Testis (tissue), 2 donors: ENCODE measurements at regions not wholly inside any gene's neighbourhood (a gene's known extent, or its start where the extent isn't known, plus 50 kb on each side); places are given as distances from the start of the nearest gene placed in this dataset.
"Not testable (repeated sequence)": the region's sequence is repeated elsewhere in the genome, so short reads cannot be mapped to it uniquely, and the experiment has no call there.

Experiments used
- DNase-seq: peaks from one replicate; pipeline ENCODE4 v3.0.0-alpha.2; 2019
- H3K27ac ChIP-seq, 2 donors: fragments of 200-600 bp; sonication (generic); one replicate each; pipeline ENCODE4 v1.5.1; 2019
- H3K27me3 ChIP-seq: fragments of 200-600 bp; sonication (generic); one replicate; pipeline ENCODE4 v1.5.1; 2019
- H3K36me3 ChIP-seq: fragments of 200-600 bp; sonication (generic); one replicate; pipeline ENCODE4 v1.5.1; 2017; ENCODE audit warnings: low read depth; ENCODE audit errors: missing control alignments
- H3K4me1 ChIP-seq: fragments of 200-600 bp; sonication (generic); one replicate; pipeline ENCODE4 v1.5.1; 2019
- H3K4me3 ChIP-seq, 2 donors: fragments of 200-600 bp; sonication (generic); one replicate each; pipeline ENCODE4 v1.5.1; 2017 to 2019
- H3K9me3 ChIP-seq: fragments of 200-600 bp; sonication (generic); one replicate; pipeline ENCODE4 v1.5.1; 2017
- POLR2A ChIP-seq: fragments of 450-650 bp; IDR thresholded peaks from one replicate; pipeline ENCODE4 v1.6.1; 2017; ENCODE audit warnings: antibody characterized with exemption, mild to moderate bottlenecking, moderate library complexity
- WGBS, 2 donors: methylation state at CpG; one replicate each; pipeline ENCODE4 v1.1.5; 2018; 5-methylcytosine and 5-hydroxymethylcytosine counted together
- intact Hi-C: fragments of 100-400 bp; cut with DNase I; formaldehyde crosslinking; loops from one replicate; pipeline ENCODE4 v1.15.1; 2023; ENCODE audit warnings: low total_unique reads
- TF ChIP-seq, protein P1 (sequence below), 3 experiments: fragments of 450-650 bp in 2 of 3; fragments of 200-600 bp in 1 of 3; sonication (generic) in 1 of 3; IDR thresholded peaks; one replicate each; pipeline ENCODE4 v1.5.1; 2016 to 2019; ENCODE audit warnings: antibody characterized with exemption in 3 of 3, mild to moderate bottlenecking in 2 of 3, moderate library complexity in 1 of 3

DNA sequence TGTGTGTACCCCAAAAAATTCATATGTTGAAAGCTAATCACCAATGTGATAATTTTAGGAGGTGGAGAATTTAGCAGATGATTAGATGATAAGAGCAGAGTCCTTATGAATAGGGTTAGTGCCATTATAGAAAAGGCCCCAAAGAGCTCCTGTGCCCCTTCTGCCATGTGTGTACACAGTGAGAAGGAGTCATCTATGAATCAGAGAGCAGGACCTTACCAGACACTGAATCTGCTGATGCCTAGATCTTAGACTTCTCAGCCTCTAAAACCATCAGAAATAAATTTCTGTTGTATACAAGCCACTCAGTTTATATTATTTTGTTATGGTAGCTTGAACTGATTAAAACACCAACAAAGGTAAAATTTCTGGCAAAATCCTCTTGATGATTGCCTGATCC is 560.0 kb upstream of the CDH2 start:
- DNase-seq, result no peak
- intact Hi-C loops, result no loop called here
- H3K27ac ChIP-seq, result no peak overlapping the region
- no peak overlapping the region for H3K4me3 ChIP-seq
- H3K36me3 ChIP-seq, result no peaks in the 10 kb centered on the region
- H3K27me3 ChIP-seq, result no peaks in the 10 kb centered on the region
- H3K4me1 ChIP-seq, result peaks cover 3% of the 10 kb centered on the region
- no peaks in the 10 kb centered on the region for H3K9me3 ChIP-seq
- TF ChIP-seq, protein P1, sequence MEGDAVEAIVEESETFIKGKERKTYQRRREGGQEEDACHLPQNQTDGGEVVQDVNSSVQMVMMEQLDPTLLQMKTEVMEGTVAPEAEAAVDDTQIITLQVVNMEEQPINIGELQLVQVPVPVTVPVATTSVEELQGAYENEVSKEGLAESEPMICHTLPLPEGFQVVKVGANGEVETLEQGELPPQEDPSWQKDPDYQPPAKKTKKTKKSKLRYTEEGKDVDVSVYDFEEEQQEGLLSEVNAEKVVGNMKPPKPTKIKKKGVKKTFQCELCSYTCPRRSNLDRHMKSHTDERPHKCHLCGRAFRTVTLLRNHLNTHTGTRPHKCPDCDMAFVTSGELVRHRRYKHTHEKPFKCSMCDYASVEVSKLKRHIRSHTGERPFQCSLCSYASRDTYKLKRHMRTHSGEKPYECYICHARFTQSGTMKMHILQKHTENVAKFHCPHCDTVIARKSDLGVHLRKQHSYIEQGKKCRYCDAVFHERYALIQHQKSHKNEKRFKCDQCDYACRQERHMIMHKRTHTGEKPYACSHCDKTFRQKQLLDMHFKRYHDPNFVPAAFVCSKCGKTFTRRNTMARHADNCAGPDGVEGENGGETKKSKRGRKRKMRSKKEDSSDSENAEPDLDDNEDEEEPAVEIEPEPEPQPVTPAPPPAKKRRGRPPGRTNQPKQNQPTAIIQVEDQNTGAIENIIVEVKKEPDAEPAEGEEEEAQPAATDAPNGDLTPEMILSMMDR (IDR thresholded peaks at IDR 0.05), result no peak
- TF ChIP-seq POLR2A, result no peak

DNA sequence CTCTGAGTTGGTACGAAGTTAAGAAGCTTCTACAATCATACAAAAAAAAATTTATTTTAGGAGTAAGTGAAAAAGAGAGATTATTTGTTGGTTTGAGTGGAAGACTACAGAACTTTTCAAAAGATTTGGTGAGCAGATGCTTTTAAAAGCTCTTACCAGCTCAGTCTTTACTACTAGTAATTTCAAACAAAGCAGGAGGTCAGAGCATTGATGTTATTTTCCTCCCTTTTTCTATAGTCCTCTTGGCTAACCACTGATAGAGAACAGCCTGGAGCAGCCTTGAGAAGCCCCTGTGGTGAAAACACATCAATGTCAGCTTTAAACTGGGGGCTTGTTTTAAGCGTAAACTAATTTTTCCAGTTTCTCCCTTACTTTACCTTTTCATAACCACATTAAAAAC is 559.3 kb upstream of the CDH2 start:
- Histone ChIP-seq H3K27ac (no peak overlapping the region), H3K4me1 (peaks cover 3% of the 10 kb centered on the region), H3K36me3 (no peaks in the 10 kb centered on the region), H3K9me3 (no peaks in the 10 kb centered on the region), H3K4me3 (no peak overlapping the region), H3K27me3 (no peaks in the 10 kb centered on the region)
- no peak for DNase-seq
- 73 to 74% methylated on average over 2 of the region's 2 CpGs for WGBS, 2 donors
- TF ChIP-seq, protein P1 (IDR thresholded peaks at IDR 0.05), result no peak
- no peak for TF ChIP-seq POLR2A
- intact Hi-C loops, result no loop called here

DNA sequence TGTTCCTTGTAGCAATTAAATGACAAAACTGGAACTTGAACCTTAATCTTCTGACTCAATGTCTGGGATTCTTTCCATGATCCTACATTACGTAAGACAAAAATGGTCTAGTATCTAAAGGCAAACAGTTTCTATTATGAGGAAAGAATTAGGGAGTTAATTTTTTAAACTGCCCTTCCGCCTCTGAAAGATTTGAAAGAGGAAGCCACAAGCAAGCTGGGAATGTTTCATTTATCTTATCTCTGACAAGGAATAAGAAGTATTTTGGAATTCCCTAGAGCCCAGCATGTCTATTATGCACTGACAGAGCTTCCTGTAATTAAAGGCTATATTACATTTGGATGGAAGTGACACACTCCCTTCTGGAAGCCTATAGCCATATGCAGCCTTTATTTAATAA is 558.8 kb upstream of the CDH2 start:
- Histone ChIP-seq H3K27me3 (no peaks in the 10 kb centered on the region), H3K4me3 (no peak overlapping the region), H3K36me3 (no peaks in the 10 kb centered on the region), H3K27ac (no peak overlapping the region), H3K4me1 (peaks cover 3% of the 10 kb centered on the region), H3K9me3 (no peaks in the 10 kb centered on the region)
- intact Hi-C loops, result no loop called here
- DNase-seq, result no peak
- TF ChIP-seq, protein P1 (IDR thresholded peaks at IDR 0.05), result no peak
- TF ChIP-seq POLR2A, result no peak
- 22 to 33% methylated on average over 2 of the region's 2 CpGs for WGBS, 2 donors

DNA sequence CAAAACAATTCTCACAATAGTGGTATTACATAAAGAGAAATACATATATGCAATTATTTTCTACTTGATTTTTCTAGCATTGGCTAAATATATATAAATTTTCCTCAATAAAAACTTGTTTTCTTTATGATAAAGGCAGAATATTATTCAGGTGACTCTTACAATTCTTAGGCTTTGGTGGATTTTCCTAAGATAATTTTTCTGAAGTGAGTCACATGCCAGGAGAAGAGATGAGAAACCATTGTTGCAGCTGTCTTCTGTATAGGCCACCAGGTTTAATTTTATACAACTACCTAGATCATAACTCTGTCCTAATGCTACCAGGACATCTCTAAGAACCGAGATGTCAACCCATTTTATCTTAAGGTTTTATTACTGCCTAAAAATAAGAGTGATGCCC is 552.4 kb upstream of the CDH2 start:
- H3K27me3 ChIP-seq, result no peaks in the 10 kb centered on the region
- WGBS, 2 donors, result 87 to 91% methylated on average over 1 of the region's 1 CpG
- no peak overlapping the region for H3K27ac ChIP-seq
- H3K4me1 ChIP-seq, result no peaks in the 10 kb centered on the region
- intact Hi-C loops, result no loop called here
- TF ChIP-seq, protein P1 (IDR thresholded peaks at IDR 0.05), result no peak
- no peak for TF ChIP-seq POLR2A
- DNase-seq, result no peak
- H3K9me3 ChIP-seq, result no peaks in the 10 kb centered on the region
- H3K36me3 ChIP-seq, result no peaks in the 10 kb centered on the region
- H3K4me3 ChIP-seq, result no peak overlapping the region

DNA sequence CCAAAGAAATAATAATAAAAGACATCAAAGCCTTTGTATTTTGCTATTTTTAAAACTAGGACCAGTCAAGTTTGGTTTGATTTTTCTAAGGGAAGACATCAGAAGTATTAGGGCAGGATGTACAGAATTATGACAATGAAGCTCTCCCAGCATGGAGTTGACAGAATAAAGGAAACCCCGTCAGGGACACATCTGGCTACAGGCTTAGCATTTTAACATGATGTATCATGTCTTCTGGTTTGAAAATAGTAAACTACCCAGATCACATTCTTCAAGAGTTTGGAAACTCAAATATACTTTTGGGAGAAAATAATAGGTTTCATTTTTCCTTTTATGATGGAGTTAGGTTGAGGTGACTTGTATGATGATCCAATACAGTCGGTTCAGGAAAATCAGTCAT is 552.0 kb upstream of the CDH2 start:
- WGBS, 2 donors, result 33 to 87% methylated on average over 2 of the region's 2 CpGs
- no peak for DNase-seq
- Histone ChIP-seq H3K36me3 (no peaks in the 10 kb centered on the region), H3K9me3 (no peaks in the 10 kb centered on the region), H3K4me3 (no peak overlapping the region), H3K4me1 (no peaks in the 10 kb centered on the region), H3K27me3 (no peaks in the 10 kb centered on the region), H3K27ac (no peak overlapping the region)
- TF ChIP-seq, protein P1 (IDR thresholded peaks at IDR 0.05), result no peak
- no peak for TF ChIP-seq POLR2A
- intact Hi-C loops, result no loop called here

DNA sequence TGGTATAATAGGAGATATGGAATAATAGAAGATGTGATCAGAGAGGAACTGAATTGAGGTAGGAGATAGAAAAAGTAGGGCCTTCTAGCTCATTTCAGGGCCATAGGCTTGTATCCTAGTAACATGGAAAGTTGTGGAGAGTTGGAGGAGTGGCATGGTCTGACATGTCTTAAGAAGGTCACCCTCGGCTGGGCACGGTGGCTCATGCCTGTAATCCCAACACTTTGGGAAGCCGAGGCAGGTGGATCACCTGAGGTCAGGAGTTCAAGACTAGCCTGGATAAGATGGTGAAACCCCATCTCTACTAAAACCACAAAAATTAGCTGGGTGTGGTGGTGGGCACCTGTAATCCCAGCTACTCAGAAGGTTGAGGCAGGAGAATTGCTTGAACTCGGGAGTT is 550.3 kb upstream of the CDH2 start:
- H3K36me3 ChIP-seq, H3K9me3 ChIP-seq, DNase-seq, H3K4me3 ChIP-seq, H3K27ac ChIP-seq, H3K4me1 ChIP-seq, H3K27me3 ChIP-seq, intact Hi-C loops: not testable (repeated sequence)
- 88 to 95% methylated on average over 4 of the region's 4 CpGs for WGBS, 2 donors
